K562 (cell line): ENCODE measurements at regions not wholly inside any gene's neighbourhood (a gene's known extent, or its start where the extent isn't known, plus 50 kb on each side); places are given as distances from the start of the nearest gene placed in this dataset.

ENCODE experiments used
- CREM ChIP-seq: IDR thresholded peaks from 2 replicates; pipeline ENCODE4 v1.6.1; 2014; ENCODE audit warnings: antibody characterized with exemption, low read depth
- FOXA1 ChIP-seq: fragments of 450-650 bp; IDR thresholded peaks from 2 replicates; pipeline ENCODE4 v1.6.1; 2016; ENCODE audit warnings: mild to moderate bottlenecking, borderline replicate concordance
- HEY1 ChIP-seq: fragments of 250-450 bp; sonication (Bioruptor Pico); IDR thresholded peaks from 2 replicates; pipeline ENCODE4 v1.5.0; 2020; ENCODE audit warnings: mild to moderate bottlenecking, moderate library complexity, borderline replicate concordance
- MCM5 ChIP-seq: fragments of 450-650 bp; IDR thresholded peaks from 2 replicates; pipeline ENCODE4 v1.6.1; 2016; ENCODE audit warnings: low read depth
- POLR2A ChIP-seq: fragments of 450-650 bp; conservative IDR thresholded peaks from 2 replicates; pipeline ENCODE4 v1.6.1; 2016
- POLR2AphosphoS5 ChIP-seq: IDR thresholded peaks from 2 replicates; pipeline ENCODE4 v1.6.1; 2011; ENCODE audit warnings: mild to moderate bottlenecking, low read depth, low read length, moderate library complexity; ENCODE audit not compliant: control insufficient read depth, insufficient read depth
- RAD21 ChIP-seq, 2 experiments: fragments of 250-450 bp in 1 of 2; fragments of 450-650 bp in 1 of 2; sonication (Bioruptor Pico) in 1 of 2; formaldehyde crosslinking in 1 of 2; IDR thresholded peaks in 1 of 2; conservative IDR thresholded peaks in 1 of 2; 2 replicates each; pipeline versions ENCODE4 v1.4.0 to v1.8.0; 2020 to 2022; ENCODE audit warnings: mild to moderate bottlenecking in 2 of 2, moderate library complexity in 1 of 2
- RCOR1 ChIP-seq, 2 experiments: IDR thresholded peaks; 2 replicates each; pipeline ENCODE4 v1.6.1; 2012; ENCODE audit warnings: low read depth in 2 of 2, low read length in 2 of 2, borderline replicate concordance in 1 of 2, improper control_type of control experiment in 1 of 2
- SREBF2 ChIP-seq: sonication (generic); formaldehyde crosslinking; IDR thresholded peaks from 2 replicates; pipeline ENCODE4 v1.4.0; 2020; ENCODE audit warnings: mild to moderate bottlenecking, missing genetic modification reagents
- ZNF24 ChIP-seq: fragments of 450-650 bp; IDR thresholded peaks from 2 replicates; pipeline ENCODE4 v1.6.1; 2016
- ZNF707 ChIP-seq: fragments of 250-450 bp; sonication (Bioruptor Pico); conservative IDR thresholded peaks from 2 replicates; pipeline ENCODE4 v1.8.0; 2022; ENCODE audit warnings: inconsistent platforms, mild to moderate bottlenecking, moderate library complexity
- ZNF717 ChIP-seq: fragments of 250-450 bp; sonication (Bioruptor Pico); IDR thresholded peaks from 2 replicates; pipeline ENCODE4 v1.5.0; 2021
- TF ChIP-seq, protein P1 (sequence below): sonication (generic); formaldehyde crosslinking; IDR thresholded peaks from 2 replicates; pipeline ENCODE4 v1.8.1; 2023; ENCODE audit warnings: mild to moderate bottlenecking, missing genetic modification reagents
- TF ChIP-seq, protein P2 (sequence below), 3 experiments: IDR thresholded peaks in 2 of 3; conservative IDR thresholded peaks in 1 of 3; 2 replicates each; pipeline ENCODE4 v1.5.1; 2011 to 2012; ENCODE audit warnings: low read length in 3 of 3, mild to moderate bottlenecking in 3 of 3, control low read depth in 2 of 3, improper control_type of control experiment in 1 of 3, inconsistent platforms in 1 of 3, low read depth in 1 of 3, mixed read lengths in 1 of 3, moderate library complexity in 1 of 3; ENCODE audit not compliant: insufficient read depth in 2 of 3

DNA sequence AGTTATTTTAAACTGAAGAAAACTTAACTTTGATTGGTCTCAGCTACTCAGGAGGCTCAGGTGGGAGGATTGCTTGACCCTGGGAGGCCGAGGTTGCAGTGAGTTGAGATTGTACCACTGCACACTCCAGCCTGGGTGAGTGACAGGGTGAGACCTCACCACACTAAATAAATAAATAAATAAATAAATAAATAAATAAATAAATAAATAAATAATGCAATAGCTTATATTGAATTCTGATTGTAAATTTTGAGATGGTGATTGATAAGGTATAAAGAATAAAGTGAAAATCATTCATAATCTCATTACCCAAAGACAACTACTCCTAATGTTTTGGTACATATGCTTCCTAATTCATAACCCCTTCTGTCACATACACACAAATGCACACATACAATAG is 58.1 kb downstream of the TUBA3C start:
- no peak for TF ChIP-seq ZNF24
- no peak for TF ChIP-seq ZNF717
- TF ChIP-seq, protein P1, sequence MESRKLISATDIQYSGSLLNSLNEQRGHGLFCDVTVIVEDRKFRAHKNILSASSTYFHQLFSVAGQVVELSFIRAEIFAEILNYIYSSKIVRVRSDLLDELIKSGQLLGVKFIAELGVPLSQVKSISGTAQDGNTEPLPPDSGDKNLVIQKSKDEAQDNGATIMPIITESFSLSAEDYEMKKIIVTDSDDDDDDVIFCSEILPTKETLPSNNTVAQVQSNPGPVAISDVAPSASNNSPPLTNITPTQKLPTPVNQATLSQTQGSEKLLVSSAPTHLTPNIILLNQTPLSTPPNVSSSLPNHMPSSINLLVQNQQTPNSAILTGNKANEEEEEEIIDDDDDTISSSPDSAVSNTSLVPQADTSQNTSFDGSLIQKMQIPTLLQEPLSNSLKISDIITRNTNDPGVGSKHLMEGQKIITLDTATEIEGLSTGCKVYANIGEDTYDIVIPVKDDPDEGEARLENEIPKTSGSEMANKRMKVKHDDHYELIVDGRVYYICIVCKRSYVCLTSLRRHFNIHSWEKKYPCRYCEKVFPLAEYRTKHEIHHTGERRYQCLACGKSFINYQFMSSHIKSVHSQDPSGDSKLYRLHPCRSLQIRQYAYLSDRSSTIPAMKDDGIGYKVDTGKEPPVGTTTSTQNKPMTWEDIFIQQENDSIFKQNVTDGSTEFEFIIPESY (CRISPR knock-in tag): no peak
- TF ChIP-seq, protein P2, sequence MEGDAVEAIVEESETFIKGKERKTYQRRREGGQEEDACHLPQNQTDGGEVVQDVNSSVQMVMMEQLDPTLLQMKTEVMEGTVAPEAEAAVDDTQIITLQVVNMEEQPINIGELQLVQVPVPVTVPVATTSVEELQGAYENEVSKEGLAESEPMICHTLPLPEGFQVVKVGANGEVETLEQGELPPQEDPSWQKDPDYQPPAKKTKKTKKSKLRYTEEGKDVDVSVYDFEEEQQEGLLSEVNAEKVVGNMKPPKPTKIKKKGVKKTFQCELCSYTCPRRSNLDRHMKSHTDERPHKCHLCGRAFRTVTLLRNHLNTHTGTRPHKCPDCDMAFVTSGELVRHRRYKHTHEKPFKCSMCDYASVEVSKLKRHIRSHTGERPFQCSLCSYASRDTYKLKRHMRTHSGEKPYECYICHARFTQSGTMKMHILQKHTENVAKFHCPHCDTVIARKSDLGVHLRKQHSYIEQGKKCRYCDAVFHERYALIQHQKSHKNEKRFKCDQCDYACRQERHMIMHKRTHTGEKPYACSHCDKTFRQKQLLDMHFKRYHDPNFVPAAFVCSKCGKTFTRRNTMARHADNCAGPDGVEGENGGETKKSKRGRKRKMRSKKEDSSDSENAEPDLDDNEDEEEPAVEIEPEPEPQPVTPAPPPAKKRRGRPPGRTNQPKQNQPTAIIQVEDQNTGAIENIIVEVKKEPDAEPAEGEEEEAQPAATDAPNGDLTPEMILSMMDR (IDR thresholded peaks at IDR 0.05 in 2 of 3, conservative IDR thresholded peaks at IDR 0.05 in 1 of 3; ENCODE audit: insufficient read depth in 2 of 3, low read depth in 1 of 3, low read length in 3 of 3): no peak
- no peak for TF ChIP-seq POLR2A
- TF ChIP-seq HEY1 (CRISPR knock-in tag): no peak
- TF ChIP-seq SREBF2 (CRISPR knock-in tag): no peak
- TF ChIP-seq ZNF707 (CRISPR knock-in tag): no peak
- TF ChIP-seq RAD21 (CRISPR knock-in tag; conservative IDR thresholded peaks at IDR 0.05 in 1 of 2, IDR thresholded peaks at IDR 0.05 in 1 of 2): no peak
- no peak for TF ChIP-seq CREM
- no peak for TF ChIP-seq FOXA1
- TF ChIP-seq POLR2AphosphoS5: no peak
- no peak for TF ChIP-seq RCOR1 (IDR thresholded peaks at IDR 0.05; ENCODE audit: borderline replicate concordance in 1 of 2, low read depth in 2 of 2, low read length in 2 of 2)
- TF ChIP-seq MCM5: no peak
